GM18861 (cell line): ENCODE measurements at regions not wholly inside any gene's neighbourhood (a gene's known extent, or its start where the extent isn't known, plus 50 kb on each side); places are given as distances from the start of the nearest gene placed in this dataset.

Source experiments
- ATAC-seq: cut with Tn5 transposase; IDR thresholded peaks from one replicate; pipeline ENCODE4 v1.9.1; 2021; ENCODE audit not compliant: unreplicated experiment

DNA sequence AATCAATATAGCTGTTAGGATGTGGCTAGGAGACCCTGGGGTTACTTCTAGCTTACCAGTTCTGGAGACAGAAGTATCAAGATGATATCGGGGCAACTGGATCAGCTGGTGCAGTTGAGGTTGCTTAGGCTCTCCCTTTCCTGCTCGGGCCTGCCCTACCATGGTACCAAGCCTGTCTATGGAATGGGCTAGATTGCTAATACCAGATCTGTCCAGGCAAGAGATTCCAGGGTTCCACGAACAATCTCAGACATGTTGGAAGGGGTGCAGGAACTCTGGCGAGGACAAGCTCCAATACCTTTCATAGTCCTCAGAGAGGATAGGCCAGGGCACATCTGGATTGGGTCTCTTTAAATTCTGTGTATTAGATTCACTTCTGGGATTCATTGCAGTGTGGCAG, 53.8 kb downstream of the ADM start:
- ATAC-seq = no peak

- no peak for ATAC-seq
Observed at GRCh38 chr11:10359171-10359570, 54.3 kb downstream of the ADM start.

GRCh38 chr11:10360835-10361234, 56.0 kb downstream of the ADM start:
- ATAC-seq = no peak

DNA sequence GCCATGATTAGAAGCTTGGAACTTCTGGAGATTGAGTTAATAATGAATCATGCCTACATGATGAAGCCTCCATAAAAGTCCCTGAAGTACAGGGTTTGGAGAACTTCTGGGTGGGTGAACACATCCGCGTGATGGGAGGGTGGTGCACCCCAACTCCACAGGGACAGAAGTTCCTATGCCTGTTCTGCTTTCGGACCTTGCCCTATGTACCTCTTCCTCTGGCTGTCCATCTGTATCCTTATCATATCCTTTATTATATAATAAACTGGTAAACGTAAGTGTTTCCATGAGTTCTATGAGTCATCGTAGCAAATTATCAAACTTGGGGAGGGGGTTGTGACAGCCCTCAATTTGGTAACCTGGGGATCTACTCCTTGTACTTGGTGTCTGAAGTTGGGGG, 60.2 kb downstream of the ADM start:
- ATAC-seq = no peak

DNA sequence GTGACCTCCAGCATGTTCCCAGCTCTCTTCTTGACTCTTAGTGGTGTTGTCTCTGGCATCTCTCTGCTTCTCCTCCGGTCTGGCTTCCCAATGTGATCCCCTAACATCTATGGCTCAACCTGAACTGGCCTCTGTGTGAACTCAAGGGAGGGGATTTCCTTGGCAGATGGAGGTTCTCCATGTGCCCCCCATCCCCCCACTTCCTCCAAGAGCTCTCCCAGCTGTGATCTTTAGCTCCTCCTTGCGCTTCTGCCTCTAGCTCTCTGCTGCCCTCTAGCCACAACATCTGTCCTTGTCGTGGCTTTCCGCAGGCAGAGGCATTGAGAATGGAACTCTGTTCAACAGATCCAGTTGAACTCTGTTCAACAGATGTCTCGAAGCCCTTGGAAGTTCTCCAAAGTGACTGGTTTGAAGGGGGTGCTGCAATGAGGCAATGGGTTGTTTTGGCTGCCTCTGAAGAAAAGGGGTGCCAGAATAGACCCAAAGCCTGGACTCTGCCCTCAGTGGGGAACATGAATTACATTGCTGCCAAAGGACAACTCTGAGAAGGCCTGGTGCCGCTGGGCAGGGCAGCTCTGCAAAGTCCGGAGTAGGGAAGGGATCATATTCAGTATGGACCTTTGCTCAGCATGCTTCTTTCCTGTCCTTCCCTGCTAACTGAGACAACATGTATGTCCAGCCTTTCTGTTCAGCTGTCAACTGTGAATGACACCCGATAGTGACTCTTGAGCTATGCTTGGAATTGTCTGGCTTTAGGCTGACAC, 61.9 kb downstream of the ADM start:
- peak; percentile 93 for ATAC-seq

DNA sequence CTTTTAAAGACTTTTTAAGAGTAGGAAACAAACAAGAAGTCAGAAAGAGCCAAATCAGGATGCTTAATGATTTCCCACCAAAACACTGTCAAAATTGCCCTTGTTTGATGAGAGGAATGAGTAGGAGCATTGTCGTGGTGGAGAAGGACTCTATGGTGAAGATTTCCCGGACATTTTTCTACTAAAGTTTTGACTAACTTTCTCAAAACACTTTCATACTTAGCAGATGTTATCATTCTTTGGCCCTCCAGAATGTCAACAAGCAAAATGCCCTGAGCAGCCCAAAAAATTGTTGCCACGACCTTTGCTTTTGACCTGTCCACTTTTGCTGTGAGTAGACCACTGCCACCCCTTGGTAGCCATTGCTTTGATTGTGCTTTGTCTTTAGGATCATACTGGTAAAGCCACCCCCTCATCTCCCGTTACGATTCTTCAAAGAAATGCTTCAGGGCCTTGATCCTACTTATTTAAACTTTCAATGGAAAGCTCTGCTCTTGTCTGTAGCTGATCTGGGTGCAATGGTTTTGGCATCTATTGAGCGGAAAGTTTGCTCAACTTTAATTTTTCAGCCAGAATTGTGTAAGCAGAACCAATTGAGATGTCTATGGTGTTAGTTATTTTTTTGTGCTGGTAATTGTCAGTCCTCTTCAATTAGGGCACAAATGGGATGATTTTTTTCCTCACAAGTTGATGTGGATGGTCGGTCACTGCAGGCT, 67.2 kb downstream of the ADM start:
- no peak for ATAC-seq

GRCh38 chr11:10373340-10373739, 68.5 kb downstream of the ADM start:
- no peak for ATAC-seq

- no peak for ATAC-seq
Observed at GRCh38 chr11:10373929-10374328, 69.1 kb downstream of the ADM start.

- ATAC-seq = no peak
Observed at GRCh38 chr11:10374386-10374785, 69.5 kb downstream of the ADM start.

- no peak for ATAC-seq
Observed at GRCh38 chr11:10375280-10375971, 70.6 kb downstream of the ADM start.

- ATAC-seq = no peak
Observed at GRCh38 chr11:10376061-10376460, 71.2 kb downstream of the ADM start.

GRCh38 chr11:10377183-10377582, 72.3 kb downstream of the ADM start:
- ATAC-seq = no peak

- ATAC-seq = no peak
Observed at GRCh38 chr11:10378362-10378761, 73.5 kb downstream of the ADM start.

- ATAC-seq = no peak
Observed at GRCh38 chr11:10379022-10379421, 74.1 kb downstream of the ADM start.

DNA sequence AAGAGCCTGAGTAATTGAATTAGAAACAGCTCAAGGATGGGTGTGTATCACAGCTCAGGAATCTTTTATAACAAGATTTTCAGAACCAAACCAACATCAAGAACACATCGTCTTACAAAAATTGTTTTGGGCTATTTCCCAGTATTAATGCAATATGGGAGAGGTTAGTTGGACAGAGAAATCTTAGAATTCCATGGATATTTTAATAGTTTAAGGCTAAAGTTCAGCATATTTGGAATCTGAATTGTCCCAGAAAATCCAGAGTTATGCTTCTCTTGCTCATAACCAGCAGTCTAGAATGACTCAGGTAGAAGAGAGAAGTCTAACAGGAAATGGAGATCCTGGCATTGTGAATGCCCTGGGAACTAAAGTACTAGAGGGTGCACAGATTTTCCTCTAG, 74.6 kb downstream of the ADM start:
- no peak for ATAC-seq

DNA sequence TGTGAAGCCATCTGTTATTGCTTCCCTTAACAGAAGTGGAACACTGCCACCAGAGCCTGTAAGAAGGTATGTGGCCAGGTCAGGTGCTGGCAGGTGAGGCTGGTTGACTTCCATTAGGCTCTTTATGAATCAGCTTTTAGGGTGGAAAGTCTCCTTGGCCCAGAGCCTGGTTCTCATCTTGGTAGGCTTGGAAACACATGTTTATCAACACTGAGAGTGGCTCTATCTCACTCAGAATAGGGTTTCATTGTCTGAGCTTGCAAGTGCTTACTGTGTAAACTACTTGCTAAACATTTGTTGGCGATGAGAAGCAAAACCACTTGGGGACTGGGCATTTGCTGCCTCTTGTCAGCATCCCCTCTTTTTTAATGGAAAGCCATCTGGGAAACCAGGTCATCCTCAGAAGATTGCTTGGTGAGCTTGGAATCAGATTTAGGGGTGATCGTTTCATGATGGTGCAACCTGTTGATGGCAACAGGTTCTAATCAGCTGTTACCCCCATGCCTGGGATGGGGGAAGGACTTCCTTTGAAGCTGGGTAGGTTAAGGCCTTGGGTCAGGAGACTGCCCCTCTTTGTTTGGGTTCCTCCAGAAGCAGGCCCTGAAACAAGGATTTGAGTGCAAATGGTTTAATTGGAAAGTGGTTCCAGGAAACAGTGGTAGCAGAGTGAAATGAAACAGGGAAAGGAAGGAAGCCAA, 75.0 kb upstream of the AMPD3 start:
- ATAC-seq = no peak

DNA sequence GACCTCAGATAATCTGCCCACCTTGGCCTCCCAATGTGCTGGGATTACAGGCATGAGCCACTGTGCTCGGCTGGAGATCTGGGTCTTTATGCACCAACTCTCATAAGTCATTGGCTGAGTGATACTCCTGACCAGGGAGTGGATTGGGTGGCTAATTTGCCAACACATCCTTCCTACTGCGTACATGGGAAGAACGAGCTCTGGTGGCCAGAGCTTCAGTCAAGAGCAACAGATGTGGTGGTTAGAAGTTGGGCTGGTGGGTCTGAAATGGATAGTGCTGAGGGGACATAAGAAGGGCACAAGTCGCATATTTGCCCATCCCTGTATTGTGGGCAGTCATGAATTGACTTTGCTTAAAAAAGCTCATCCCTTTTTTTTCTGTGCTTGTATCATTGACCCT, 74.1 kb upstream of the AMPD3 start:
- ATAC-seq = no peak

DNA sequence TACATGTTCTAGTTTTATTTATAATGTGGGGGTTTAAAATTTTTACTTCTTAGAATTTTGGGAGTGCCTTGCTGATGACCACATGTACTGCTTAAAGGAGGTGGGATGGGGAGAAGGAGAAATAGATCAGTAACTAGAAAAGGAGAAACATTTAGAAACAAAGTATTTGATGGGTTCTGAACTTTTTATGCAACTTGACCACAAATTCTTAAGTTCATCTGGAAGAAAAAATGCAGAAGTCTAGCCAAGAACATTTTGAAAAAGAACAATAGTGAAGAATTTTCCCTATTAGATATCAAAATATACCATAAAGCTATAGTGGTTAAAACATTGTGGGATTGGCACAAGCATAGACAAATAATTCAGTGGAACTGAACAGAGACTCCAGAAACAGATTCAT, 73.3 kb upstream of the AMPD3 start:
- no peak for ATAC-seq

DNA sequence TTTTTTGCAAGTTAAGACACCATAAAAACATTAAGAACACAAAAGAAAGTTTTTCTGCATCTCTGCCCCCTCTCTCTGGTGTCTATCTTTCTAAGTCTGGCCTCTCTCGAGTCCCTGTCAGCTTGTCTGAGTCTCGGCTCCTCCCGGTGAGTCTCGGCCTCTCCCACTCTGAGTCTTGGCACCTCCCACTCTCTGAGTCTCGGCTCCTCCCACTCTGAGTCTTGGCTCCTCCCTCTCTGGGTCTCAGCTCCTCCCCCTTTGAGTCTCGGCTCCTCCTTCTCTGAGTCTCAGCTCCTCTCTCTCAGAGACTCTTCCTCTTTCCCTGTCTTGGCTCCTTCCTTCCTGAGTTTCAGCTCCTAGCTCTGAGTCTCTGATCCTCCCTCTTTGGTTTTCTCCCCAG, 72.5 kb upstream of the AMPD3 start:
- ATAC-seq = no peak

- ATAC-seq = no peak
Observed at GRCh38 chr11:10385696-10386095, 69.4 kb upstream of the AMPD3 start.

DNA sequence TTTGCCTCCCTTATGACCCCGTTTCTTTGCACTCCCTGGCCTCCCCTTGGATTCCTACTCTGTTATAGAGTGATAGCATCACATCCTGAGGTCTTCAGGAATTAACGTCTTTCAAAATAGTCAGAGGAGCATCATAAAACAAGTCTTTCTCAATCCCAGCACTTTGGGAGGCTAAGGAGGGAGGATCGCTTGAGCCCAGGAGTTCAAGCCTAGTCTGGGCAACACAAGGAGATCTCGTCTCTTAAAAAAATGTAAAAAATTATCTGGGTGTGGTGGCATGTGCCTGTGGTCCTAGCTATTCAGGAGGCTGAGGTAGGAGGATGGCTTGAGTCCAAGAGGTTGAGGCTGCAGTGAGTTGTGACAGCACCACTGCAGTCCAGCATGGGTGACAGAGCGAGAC, 68.7 kb upstream of the AMPD3 start:
- no peak for ATAC-seq

DNA sequence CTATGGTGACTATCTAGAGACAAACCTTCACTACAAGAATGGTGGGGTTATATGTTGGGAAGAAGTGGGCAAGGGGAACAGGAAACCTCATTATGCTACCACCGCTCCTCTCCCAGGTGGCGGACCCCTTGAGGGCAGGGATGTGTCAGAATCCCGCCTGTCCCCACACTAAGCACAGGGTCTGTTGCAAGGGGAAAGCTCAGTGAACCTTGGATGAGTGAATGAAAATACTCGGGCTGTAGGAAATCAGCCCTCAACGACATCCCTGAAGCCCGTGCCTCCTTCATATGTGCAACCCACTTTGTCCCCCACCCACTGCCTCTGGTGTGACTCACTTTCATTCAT, 68.2 kb upstream of the AMPD3 start:
- no peak for ATAC-seq
